Endothelial cell of umbilical vein (primary cell): ENCODE measurements at regions not wholly inside any gene's neighbourhood (a gene's known extent, or its start where the extent isn't known, plus 50 kb on each side); places are given as distances from the start of the nearest gene placed in this dataset.

Source experiments
- BruUV-seq: library from RNA; stranded (reverse); fragments of 400-500 nt; replicated peaks from 2 replicates; lab custom pipeline; 2021; lab: Mats Ljungman, UMichigan
- CTCF ChIA-PET: fragments of 300-600, 350-600 bp; sonication (Branson Sonifier 250); formaldehyde crosslinking; loops from one replicate; lab custom pipeline; 2021; ENCODE audit warnings: antibody characterized with exemption, inconsistent platforms; lab: Charles Lee
- POLR2A ChIA-PET: fragments of 300-600, 350-600 bp; sonication (Branson Sonifier 250); formaldehyde crosslinking; loops from one replicate; lab custom pipeline; 2021; ENCODE audit warnings: antibody characterized with exemption, inconsistent platforms; lab: Charles Lee
- DNase-seq: peaks from one replicate; pipeline ENCODE4 v3.0.0-alpha.2; 2011; ENCODE audit warnings: low read depth, low spot score
- FAIRE-seq: peaks from 2 replicates; lab custom pipeline; 2011; peaks lifted over from hg19 to GRCh38; lab: Jason Lieb, UNC
- H2AFZ ChIP-seq: 2 replicates; pipeline ENCODE4 v1.6.0; 2012; ENCODE audit warnings: low read depth, low read length, control low read depth, inconsistent platforms
- H3K27ac ChIP-seq: 2 replicates; pipeline ENCODE4 v1.5.1; 2011; ENCODE audit warnings: low read depth, mild to moderate bottlenecking, control low read depth, low read length, moderate library complexity; ENCODE audit not compliant: insufficient read depth
- H3K27me3 ChIP-seq, 2 experiments: 2 replicates each; pipeline versions ENCODE4 v1.6.0 to v1.6.1; 2011; ENCODE audit warnings: low read length in 2 of 2, mixed read lengths in 1 of 2; ENCODE audit not compliant: control insufficient read depth in 2 of 2, insufficient read depth in 2 of 2
- H3K36me3 ChIP-seq, 2 experiments: 2 replicates in 1 of 2; 3 replicates in 1 of 2; pipeline ENCODE4 v1.5.1; 2011; ENCODE audit warnings: low read length in 2 of 2, mild to moderate bottlenecking in 1 of 2, moderate library complexity in 1 of 2; ENCODE audit not compliant: control insufficient read depth in 2 of 2, insufficient read depth in 2 of 2; ENCODE audit errors: extremely low read depth in 1 of 2
- H3K4me1 ChIP-seq: 3 replicates; pipeline ENCODE4 v1.5.1; 2011; ENCODE audit warnings: mild to moderate bottlenecking, low read length; ENCODE audit not compliant: control insufficient read depth, insufficient read depth; ENCODE audit errors: extremely low read depth
- H3K4me2 ChIP-seq: 2 replicates; pipeline ENCODE4 v1.6.1; 2011; ENCODE audit warnings: low read length, control low read depth, mixed read lengths; ENCODE audit not compliant: insufficient read depth
- H3K4me3 ChIP-seq, 3 experiments: fragments of 200-600 bp in 1 of 3; sonication (generic), shearing (Covaris generic) in 1 of 3; replicated peaks in 1 of 3; 2 replicates each; pipeline ENCODE4 v1.5.1; 2011 to 2016; ENCODE audit warnings: control low read depth in 3 of 3, low read length in 3 of 3, mild to moderate bottlenecking in 2 of 3, inconsistent platforms in 1 of 3, low read depth in 1 of 3, moderate library complexity in 1 of 3; ENCODE audit not compliant: insufficient read depth in 1 of 3
- H3K79me2 ChIP-seq: 2 replicates; pipeline ENCODE4 v1.6.0; 2012; ENCODE audit warnings: low read length, inconsistent platforms; ENCODE audit not compliant: control insufficient read depth, insufficient read depth
- H3K9ac ChIP-seq: replicated peaks from 2 replicates; pipeline ENCODE3; 2011; ENCODE audit warnings: low read length, control low read depth; ENCODE audit not compliant: insufficient read depth; ENCODE audit errors: extremely low read depth
- H3K9me1 ChIP-seq: replicated peaks from 3 replicates; pipeline ENCODE4 v1.6.0; 2011; ENCODE audit warnings: mild to moderate bottlenecking, low read length; ENCODE audit not compliant: control insufficient read depth, insufficient read depth; ENCODE audit errors: extremely low read depth
- H3K9me3 ChIP-seq: replicated peaks from 2 replicates; pipeline ENCODE4 v1.5.1; 2012; ENCODE audit warnings: low read length, inconsistent platforms; ENCODE audit not compliant: control insufficient read depth, insufficient read depth
- H4K20me1 ChIP-seq: replicated peaks from 2 replicates; pipeline ENCODE3; 2011; ENCODE audit warnings: mild to moderate bottlenecking, low read length; ENCODE audit not compliant: control insufficient read depth, insufficient read depth; ENCODE audit errors: extremely low read depth
- EZH2 ChIP-seq: IDR thresholded peaks from 2 replicates; pipeline ENCODE4 v1.6.1; 2012; ENCODE audit warnings: borderline replicate concordance, low read depth, mild to moderate bottlenecking, moderate library complexity, low read length, inconsistent platforms; ENCODE audit not compliant: severe bottlenecking
- FOS ChIP-seq: IDR thresholded peaks from 2 replicates; pipeline ENCODE4 v1.6.1; 2011; ENCODE audit warnings: mild to moderate bottlenecking, low read length, moderate library complexity, borderline replicate concordance; ENCODE audit not compliant: insufficient read depth
- GATA2 ChIP-seq: IDR thresholded peaks from 2 replicates; pipeline ENCODE4 v1.7.0; 2011; ENCODE audit warnings: low read depth, mild to moderate bottlenecking, moderate library complexity, mixed read lengths, low read length; ENCODE audit not compliant: insufficient read length, insufficient read depth
- JUN ChIP-seq: IDR thresholded peaks from 2 replicates; pipeline ENCODE4 v1.6.1; 2011; ENCODE audit warnings: borderline replicate concordance, low read depth; ENCODE audit not compliant: insufficient read length, insufficient read depth
- MAX ChIP-seq: IDR thresholded peaks from 2 replicates; pipeline ENCODE4 v1.6.1; 2011; ENCODE audit not compliant: insufficient read depth, insufficient read length
- MYC ChIP-seq: IDR thresholded peaks from one replicate; pipeline ENCODE4 v1.6.1; 2011; ENCODE audit warnings: mild to moderate bottlenecking, low read depth, low read length
- POLR2A ChIP-seq: IDR thresholded peaks from 2 replicates; pipeline ENCODE4 v1.6.1; 2012; ENCODE audit warnings: low read depth, mild to moderate bottlenecking, control low read depth, low read length
- POLR2AphosphoS5 ChIP-seq: IDR thresholded peaks from 2 replicates; pipeline ENCODE4 v1.6.1; 2012; ENCODE audit warnings: low read depth, mild to moderate bottlenecking, control low read depth, low read length, moderate library complexity; ENCODE audit not compliant: insufficient read depth
- dilution Hi-C: fragments of 300-500 bp; cut with MboI; formaldehyde crosslinking; loops from one replicate; pipeline ENCODE4 v1.15.0; 2019; ENCODE audit warnings: low sequenced_read_pairs; ENCODE audit not compliant: extremely low pct_ligation_motif_present
- intact Hi-C: fragments of 100-400 bp; cut with micrococcal nuclease; formaldehyde crosslinking; loops from one replicate; pipeline ENCODE4 v1.10.0; 2022
- TF ChIP-seq, protein P1 (sequence below), 2 donors: IDR thresholded peaks; 1 replicate in 1 of 2; 2 replicates in 1 of 2; pipeline ENCODE4 v1.5.1; 2011; ENCODE audit warnings: low read length in 2 of 2, mild to moderate bottlenecking in 2 of 2, moderate library complexity in 2 of 2, control low read depth in 1 of 2, inconsistent platforms in 1 of 2, low read depth in 1 of 2; ENCODE audit not compliant: insufficient read depth in 1 of 2; ENCODE audit errors: extremely low read depth in 1 of 2

DNA sequence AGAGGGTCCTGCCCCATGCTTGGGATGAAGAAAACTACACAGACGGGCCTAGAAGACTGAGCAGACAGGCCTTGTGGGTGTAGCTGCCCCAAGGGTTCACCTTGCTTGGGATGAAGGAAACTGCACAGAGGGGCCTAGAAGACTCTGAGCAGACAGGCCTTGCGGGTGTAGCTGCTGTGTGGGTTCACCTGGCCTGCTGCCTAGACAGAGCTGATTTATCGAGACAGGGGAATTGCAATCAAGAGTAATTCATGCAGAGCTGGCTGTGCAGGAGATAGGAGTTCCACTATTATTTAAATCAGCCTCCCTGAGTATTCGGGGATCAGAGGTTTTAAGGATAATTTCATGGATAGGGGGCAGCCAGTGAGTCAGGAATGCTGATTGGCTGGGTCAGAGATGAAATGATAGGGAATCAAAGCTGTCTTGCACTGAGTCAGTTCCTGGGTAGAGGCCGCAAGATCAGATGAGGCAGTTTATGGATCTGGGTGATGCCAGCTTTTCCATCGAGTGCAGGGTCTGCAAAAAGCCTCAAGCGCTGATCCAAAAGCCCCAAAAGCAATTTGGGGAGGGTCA is 341.4 kb downstream of the GALR1 start:
- no peaks in the 10 kb centered on the region for H3K79me2 ChIP-seq
- H3K27me3 ChIP-seq: no peaks in the 10 kb centered on the region
- no peak overlapping the region for H3K4me2 ChIP-seq
- no peaks in the 10 kb centered on the region for H4K20me1 ChIP-seq
- no peak overlapping the region for H2AFZ ChIP-seq
- CTCF ChIA-PET: no interaction called here
- H3K4me1 ChIP-seq: no peaks in the 10 kb centered on the region
- FAIRE-seq (no peak), DNase-seq (no peak)
- no peaks in the 10 kb centered on the region for H3K36me3 ChIP-seq
- H3K27ac ChIP-seq: no peak overlapping the region
- no peak overlapping the region for H3K9ac ChIP-seq
- H3K4me3 ChIP-seq: no peak overlapping the region
- intact Hi-C loops (no loop called here), dilution Hi-C loops (no loop called here)
- no peaks in the 10 kb centered on the region for H3K9me1 ChIP-seq
- POLR2A ChIA-PET: no interaction called here
- TF ChIP-seq POLR2AphosphoS5 (no peak), FOS (no peak), JUN (no peak), GATA2 (no peak), MYC (no peak), EZH2 (no peak), POLR2A (no peak), MAX (no peak)
- TF ChIP-seq, protein P1, sequence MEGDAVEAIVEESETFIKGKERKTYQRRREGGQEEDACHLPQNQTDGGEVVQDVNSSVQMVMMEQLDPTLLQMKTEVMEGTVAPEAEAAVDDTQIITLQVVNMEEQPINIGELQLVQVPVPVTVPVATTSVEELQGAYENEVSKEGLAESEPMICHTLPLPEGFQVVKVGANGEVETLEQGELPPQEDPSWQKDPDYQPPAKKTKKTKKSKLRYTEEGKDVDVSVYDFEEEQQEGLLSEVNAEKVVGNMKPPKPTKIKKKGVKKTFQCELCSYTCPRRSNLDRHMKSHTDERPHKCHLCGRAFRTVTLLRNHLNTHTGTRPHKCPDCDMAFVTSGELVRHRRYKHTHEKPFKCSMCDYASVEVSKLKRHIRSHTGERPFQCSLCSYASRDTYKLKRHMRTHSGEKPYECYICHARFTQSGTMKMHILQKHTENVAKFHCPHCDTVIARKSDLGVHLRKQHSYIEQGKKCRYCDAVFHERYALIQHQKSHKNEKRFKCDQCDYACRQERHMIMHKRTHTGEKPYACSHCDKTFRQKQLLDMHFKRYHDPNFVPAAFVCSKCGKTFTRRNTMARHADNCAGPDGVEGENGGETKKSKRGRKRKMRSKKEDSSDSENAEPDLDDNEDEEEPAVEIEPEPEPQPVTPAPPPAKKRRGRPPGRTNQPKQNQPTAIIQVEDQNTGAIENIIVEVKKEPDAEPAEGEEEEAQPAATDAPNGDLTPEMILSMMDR (IDR thresholded peaks at IDR 0.05; ENCODE audit: extremely low read depth in 1 of 2, insufficient read depth in 1 of 2, low read depth in 1 of 2, low read length in 2 of 2): no peak
- BruUV-seq: no TSS peak
- peaks cover 6% of the 10 kb centered on the region for H3K9me3 ChIP-seq
